IPS DF 19.7 (cell line): ENCODE measurements at regions not wholly inside any gene's neighbourhood (a gene's known extent, or its start where the extent isn't known, plus 50 kb on each side); places are given as distances from the start of the nearest gene placed in this dataset.
"Not testable (repeated sequence)": the region's sequence is repeated elsewhere in the genome, so short reads cannot be mapped to it uniquely, and the experiment has no call there.

Experiments used
- DNase-seq: peaks from one replicate; pipeline ENCODE4 v3.0.0-alpha.2; 2013; ENCODE audit warnings: low read depth, low spot score

DNA sequence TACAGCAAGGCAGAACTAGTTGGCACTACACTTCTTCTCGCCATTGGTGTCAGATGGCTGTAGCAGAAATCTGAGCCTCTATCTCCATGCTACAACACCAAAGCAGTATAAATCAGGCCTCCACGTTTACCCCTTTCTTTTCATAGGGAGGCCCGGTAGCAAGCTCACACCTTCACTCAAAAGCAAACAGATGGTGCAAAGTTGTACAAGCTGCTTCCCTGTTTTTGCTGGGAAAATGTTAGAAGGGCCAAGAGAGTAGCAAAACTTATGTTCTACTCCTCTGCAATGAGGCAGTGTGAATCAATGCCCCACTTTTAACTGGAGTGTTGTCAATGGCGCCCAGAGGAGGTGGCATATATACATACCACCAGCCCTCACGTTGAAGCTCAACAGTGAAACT, 369.6 kb upstream of the NRXN1 start:
- no peak for DNase-seq

DNA sequence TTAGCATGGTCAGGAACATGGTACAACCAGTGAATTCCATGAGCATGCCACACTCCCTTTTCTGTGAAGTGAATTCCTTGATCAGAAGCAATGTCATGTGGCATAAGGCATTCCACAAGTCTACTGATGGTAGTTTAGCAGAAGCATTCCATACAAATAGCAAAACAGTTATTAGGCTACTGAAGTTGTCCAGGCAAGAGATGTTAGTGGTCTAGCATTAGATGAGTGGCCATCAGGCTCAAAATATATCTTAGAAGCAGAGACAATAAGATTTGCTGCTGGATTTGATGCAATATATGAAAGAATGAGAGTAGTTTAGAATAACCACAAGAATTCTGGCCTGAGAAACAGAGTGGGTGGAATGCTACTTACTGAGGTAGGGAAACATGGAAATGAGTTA, 355.3 kb upstream of the NRXN1 start:
- no peak for DNase-seq

DNA sequence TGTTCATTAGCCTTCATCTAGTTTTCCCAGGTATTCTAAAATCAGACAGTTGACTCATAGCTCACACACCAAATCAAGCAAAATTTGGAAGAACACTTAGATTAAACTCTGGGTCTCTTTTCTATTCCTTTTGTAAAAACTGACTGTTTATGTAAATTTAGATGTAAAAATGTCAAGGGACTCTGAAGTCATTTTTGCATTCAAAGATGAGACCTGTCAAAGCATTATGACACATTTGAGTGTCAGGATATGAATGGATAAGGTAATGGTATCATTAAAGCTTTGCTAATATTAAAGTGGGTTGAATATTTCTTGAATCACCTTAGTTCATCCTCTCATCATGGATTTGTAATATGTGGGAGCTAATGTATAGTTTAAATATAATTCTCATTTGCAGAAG, 348.1 kb upstream of the NRXN1 start:
- DNase-seq: no peak

DNA sequence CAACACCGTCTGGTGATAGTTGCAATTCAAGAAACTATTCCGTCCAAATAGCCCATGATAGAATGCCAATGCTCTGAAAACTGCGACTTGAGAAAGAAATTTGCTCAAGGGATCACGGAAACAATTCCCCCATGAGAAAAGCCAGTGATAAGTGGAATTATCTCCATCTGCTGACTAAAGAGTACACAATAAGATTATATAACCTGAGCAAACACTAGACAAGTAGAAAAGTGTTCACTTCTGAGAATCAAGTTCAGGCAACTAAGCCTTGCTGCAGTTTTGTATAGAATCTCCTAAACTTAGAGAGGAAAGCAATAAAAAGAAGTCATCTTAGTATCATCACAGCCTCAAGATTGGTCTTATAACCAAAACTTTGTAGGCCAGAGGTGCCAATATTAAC, 336.3 kb upstream of the NRXN1 start:
- no peak for DNase-seq

DNA sequence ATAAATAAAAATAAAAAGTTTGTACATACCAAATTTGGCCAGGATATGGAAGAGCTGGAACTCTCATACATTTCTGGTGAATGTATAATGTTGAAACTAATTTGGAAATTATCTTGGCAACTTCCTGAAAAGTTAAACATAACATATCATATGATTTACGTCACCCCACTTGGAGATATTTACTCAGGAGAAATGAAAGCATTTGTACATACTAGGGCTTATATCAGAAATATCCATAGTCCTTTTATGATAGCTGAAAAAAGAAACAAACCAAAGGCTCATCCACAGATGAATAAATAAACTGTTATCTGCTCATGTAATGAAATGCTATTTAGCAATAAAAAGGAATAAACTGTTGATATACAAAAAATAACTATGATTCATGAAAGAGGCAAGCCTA, 318.2 kb upstream of the NRXN1 start:
- no peak for DNase-seq

DNA sequence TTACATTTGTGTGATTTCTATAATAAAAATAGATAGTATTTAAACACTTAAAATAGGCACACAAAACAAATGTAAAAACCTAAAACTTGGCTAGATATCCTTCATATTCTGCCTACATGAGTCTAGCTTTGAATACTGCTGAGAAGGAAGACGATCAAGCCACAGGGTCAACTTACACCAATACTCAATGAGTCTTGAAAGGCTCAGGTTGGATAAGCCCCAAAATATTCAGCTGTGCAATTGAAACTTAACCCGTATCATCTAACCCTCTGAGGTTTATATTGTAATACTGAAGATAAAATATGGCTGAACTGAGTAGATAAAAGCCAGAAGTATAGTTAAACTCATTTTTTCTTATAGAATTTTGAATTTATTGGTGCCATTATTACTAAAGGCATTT, 313.0 kb upstream of the NRXN1 start:
- no peak for DNase-seq

DNA sequence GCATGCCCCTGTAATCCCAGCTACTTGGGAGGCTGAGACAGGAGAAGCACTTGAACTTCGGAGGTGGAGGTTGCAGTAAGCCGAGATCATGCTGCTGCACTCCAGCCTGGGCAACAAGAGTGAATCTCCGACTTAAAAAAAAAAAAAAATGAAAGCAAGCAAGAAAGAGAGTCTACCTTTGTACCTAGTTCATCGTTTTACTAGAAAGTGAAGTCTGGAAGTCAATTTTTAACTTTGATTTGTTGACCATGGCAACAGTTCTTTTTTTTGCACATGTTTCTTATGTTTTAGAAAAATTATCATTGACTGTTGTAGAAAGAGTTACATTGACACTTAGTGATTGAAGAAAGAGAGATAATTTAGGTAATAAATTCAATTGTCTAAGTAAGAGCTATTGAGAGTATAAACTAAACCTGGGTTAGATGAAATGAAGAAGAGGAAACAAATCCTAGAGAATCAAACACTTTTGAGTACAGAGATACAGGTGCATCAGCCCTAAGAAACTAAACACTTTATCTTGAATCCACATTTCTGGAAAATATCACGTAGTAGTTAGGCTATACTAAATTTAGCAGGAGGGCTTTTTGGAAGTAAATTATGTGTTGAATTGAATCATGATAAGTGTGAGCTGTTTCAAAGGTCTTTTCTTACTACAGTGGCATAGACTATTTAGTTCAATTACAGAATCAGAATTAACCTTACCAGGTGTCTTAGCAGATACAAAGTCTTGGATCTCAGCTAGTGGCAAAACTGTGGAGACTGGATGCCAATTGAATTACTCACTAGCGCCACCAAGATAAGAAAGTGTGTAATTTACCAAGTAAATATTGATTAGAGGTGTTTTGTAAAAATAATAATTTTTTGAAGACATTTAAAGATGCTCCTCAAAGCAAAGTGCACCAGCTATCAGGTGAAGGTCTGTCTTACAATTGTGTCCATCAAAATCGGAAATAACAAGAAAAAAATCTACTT, 303.4 kb upstream of the NRXN1 start:
- DNase-seq: no peak

DNA sequence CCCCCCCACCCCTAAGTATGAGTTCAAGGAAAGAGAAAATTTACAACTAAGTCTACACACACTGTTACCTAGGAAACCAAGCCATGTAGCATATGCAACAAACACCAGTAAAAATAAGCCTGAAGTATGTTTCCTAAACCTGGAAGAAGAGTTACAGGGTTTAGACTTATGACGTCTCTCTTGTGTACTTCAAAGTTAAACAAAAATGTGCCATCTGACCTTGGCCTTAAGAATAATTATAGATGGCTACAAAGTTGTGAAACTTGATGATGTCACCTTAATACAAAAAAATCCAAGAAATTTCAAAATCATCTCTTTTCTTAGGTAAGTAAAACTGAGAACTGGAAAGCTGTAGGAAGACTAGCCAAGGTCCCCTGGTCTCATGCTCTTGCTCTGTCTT, 297.6 kb upstream of the NRXN1 start:
- no peak for DNase-seq

DNA sequence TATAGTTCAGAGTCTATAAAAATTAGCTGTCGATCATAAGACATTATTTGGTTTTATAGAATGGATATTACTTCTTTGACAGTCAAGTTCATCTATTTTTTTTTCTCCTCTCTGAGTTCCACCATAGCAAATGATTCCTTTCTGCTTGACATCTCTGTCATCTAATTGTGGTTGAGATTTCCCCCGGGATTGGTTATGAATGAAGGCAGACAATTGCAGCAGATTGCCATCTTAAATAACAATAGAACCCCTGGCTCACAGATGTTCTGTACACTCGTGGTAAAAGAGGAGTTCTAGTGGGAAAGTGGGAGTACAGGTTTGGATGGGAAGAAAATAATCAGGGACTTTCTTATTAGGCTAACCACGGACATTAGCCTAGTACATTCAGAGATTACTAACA, 292.1 kb upstream of the NRXN1 start:
- no peak for DNase-seq

DNA sequence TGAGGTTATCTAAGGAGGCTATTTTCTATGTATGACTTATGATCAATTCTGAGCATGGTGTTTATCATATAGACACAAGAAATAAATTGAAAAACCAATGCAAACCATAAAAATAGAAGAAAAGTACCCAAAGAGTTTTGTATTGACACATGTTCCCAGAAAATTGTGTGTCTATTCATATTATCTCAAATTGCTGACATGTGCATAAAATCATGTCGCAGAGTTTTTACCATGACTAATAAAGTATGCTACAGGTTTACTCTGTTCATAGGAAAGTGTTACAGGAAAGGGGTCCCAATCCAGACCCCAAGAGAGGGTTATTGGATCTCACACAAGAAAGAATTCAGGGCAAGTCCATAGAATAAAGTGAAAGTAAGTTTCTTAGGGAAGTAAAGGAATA, 290.7 kb upstream of the NRXN1 start:
- no peak for DNase-seq

DNA sequence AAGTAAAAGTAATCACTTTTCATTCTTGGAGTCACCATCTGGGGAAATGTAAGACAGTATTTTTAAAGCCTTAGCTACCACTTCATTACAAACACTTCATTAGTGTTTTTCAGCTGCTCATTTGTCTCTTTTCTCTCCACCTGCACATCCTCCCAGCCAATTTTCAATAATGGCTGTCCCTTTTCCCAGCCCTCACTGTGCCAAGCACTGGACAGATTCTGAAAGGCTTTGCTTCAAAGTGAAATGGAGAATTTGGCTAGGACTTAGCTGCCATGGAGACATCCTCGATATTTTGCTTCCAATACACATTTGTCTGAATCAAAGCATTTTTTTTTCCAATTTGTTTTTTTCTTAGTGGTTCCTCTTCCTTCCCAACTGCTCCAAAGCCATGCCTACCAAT, 272.4 kb upstream of the NRXN1 start:
- DNase-seq: no peak

DNA sequence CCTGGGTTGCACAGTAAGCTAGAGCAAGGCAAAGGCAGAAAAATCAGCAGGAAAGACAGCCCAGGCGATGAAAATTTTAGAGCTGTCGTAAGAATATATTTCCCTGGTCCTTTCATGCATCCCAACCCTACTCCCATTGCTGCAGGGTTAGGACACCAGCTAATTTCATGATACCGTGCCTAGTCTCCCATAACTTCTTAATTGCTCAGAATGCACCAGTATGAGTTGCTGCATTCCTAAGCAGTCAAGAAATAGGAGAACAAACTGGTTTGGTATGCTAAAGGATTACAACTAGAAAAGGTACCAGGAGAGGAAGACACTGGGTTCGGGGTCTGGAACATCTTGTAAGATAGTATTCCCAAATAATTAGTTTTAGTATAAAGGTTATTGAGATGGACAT, 269.4 kb upstream of the NRXN1 start:
- no peak for DNase-seq

DNA sequence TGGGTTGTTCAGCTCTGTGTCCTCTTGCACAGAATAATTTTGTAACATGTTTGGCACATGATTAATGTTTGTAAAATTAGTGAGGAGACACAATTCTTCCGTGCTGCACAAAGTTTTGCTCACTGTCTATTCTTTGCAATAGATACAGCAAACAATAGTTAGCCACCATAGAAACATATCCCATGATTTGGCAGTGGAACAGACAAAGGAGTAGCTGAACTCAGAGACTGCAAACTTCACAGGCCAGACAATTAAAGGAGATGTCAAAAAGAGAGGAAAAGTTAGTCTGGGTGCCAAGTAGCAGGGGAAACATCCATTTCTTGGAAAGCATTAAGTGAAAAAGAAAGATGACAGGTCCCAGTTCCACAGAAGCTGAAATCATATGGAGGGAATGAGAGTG, 267.4 kb upstream of the NRXN1 start:
- no peak for DNase-seq

DNA sequence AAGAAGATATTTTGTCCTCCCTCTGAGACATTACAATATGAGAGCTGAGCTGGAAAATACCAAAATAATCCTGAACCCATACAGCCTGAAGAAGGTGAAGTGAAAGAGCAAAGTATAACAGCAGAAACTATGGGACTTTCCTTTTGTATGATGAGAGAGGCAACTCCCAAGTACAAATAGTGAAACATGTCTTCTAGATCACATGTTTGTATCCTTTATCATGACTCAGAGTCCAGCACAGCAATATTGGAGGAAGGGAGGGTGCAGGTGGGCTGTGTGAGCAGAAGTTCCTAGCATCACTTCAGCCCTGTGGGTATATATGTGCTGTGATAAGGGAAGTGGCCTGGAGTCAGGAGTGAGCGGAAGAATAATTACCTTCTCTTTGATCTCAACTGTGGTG, 265.6 kb upstream of the NRXN1 start:
- no peak for DNase-seq

DNA sequence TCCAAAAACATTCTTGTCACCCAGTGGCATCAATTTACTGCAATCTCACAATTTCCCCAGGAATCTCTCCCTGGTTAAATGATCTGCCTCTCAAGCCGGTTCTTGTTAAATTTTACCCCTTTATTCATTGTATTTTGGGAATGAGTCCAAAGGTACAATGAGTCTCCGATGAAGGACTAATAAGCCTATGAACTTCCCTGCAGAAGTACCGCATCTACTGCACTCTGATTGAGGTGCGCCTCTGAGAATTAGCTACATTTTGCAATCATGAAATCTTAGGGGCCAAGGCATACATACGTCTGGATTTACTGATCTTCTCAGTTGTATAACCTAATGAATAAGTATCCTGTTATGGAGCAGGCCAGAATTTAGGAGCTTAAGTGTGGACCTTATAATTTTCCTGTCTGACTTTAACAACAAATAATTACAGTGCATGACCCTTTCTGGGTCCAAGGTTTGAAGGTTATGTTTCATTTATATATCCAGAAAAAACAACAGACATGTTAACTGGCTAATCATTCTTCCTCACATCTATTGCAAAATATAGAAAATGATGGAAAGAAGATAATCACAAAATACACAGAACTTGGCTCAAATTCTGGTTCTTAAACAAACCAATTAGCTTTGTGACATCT, 261.8 kb upstream of the NRXN1 start:
- no peak for DNase-seq

DNA sequence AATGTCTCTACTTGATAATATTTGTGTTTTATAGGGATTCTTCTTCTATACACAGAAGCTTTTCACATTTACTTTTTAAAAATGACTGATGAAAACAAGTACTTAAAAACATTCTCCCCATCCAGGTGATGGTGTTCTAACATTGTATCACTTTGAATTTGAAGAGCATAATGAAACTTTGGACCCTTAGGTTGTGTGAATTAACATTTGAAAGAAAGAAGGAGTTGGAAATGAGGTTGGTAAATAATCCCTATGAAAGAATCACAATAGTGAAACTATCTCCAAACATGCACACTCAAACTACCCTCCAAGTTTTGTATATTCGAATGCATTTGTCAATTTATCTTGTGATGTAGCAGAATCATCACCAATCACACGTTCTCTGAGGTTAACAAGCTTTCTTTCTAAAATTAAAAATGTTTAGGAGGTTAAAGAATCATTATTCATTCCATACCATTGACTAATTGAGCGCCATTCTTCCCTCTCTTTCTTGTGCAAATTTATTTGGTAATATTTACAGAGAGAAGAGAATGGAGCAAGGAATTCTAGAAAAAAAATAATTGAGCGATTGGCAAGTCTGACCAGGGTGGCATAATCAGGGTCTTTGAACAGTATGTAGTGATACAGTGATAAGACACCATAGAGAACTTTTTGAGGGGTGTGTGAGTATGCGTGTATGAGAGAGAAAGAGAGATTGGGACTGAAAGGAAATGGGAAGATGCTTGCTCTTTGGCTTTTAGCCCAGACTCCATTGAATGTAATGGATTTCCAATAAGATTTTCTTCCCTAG, 260.0 kb upstream of the NRXN1 start:
- no peak for DNase-seq

DNA sequence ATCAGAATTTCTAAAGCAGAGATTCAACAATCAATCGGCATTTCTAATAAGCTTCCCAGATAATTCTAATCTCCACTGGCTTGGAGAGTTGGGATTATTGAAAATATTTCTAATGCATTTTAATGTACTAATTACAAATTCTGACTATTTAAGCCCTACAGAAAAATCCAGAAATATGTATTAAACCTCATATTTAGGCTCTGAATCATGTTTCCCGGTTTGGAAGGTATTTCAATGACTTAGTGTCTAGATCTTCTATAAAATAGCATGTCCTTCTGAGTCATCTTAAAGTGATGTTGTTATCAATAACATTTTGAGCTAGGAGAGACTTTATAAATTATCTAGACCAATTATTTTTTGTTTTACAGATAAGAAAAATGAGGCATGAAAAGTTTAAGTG, 258.8 kb upstream of the NRXN1 start:
- no peak for DNase-seq

DNA sequence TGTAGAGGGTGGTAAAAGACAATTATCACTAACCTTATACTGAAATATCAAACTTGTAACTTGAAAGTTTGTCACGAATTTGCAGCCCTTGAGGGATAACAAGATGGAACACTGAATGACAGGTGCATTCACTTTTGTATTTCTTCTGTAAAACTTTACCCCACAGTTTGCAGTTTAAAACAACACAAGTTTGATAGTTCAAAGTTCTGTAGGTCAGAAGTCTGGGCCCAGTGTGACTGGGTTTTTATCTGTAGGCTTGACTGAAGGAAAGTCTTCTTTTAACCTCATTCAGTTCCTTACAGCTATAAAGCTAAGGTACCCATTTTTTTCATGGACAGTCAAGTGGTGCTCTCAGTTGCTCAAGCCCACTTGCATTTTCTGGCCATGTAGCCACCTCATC, 257.1 kb upstream of the NRXN1 start:
- DNase-seq: no peak

DNA sequence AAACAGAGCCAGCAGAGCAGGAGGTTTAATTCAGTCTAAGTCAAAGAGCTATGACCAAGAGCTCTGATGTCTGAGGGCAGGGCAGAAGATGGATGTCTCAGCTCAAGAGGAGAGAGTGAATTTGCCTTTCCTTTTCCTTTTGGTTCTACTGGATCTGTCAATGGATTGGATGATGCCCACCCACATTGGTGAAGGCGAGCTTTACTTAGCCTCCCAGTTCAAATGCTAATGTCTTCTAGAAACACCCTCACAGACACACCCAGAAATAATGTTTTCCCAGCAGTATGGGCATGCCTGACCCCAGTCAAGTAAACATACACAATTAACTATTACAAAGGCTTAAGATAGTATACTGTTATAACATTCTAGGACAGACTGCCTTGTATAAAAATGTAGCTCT, 236.3 kb upstream of the NRXN1 start:
- no peak for DNase-seq

DNA sequence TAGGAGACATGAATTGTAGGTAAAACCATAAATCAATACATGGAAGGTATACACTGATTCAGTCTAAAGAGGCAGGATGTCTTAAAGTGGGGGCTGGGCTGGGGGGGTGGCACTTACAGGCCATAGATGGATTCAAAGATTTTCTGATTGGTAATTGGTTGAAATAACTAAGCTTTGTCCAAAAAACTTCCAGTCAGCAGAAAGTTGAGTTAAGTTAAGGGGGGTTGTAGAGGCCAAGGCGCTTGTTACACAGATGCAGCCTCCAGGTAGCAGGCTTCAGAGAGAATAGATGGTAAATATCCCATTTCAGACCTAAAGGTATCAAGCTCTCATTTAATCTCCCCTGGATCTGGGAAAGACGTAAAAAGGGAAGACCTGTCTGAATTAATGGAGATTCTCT, 233.6 kb upstream of the NRXN1 start:
- DNase-seq: no peak

DNA sequence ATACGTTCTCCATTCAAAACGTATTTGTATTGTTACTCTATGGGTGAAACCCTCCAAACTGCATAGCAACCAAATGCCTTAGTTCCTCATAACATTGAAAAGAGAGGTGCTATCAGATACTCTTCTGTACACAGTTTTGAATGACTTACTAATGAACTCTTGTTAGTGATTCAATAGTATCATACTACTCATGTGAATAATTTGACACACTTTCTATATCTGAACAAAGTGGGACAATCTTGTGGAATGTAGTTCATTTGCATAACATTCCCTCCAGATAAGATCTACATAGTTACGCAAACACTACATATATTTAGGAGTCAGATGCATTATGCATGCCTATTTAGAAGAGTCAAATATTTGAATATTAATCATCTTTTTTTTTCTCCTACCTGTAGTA, 232.0 kb upstream of the NRXN1 start:
- DNase-seq: no peak

DNA sequence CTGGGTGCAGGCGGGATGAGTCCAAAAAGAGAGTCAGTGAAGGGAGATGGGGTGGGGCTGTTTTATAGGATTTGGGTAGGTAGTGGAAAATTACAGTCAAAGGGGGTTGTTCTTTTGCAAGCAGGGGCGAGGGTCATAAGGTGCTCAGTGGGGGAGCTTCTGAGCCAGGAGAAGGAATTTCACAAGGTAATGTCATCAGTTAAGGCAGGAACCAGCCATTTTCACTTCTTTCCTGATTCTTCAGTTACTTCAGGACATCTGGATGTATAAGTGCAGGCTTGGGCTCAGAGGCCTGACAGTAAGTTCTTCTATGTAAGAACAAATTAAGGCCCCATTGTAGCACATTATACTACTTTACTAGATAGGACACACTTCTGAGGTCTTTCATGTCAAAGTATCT, 231.2 kb upstream of the NRXN1 start:
- DNase-seq: not testable (repeated sequence)

DNA sequence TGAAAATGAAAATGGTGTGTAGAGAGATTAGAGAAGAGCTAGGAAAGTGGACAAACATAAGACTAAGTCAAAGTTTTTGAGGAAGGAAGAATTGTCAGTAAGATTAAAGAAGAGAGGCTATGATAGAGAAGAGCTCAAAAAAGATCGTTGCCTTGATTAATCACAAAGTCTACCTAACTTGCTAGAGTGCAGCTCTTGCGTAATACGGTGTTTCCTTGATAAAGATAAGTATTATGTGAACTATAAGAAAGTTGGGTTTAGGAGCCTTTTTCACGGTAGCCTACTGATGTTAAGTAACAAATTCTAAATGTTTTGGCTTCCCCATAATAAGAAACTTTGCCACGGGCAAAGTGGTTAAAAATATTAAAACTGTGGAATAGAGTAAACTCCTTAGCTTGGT, 226.4 kb upstream of the NRXN1 start:
- DNase-seq: no peak
